GM19467 (cell line): ENCODE measurements at regions not wholly inside any gene's neighbourhood (a gene's known extent, or its start where the extent isn't known, plus 50 kb on each side); places are given as distances from the start of the nearest gene placed in this dataset.
"Not testable (repeated sequence)": the region's sequence is repeated elsewhere in the genome, so short reads cannot be mapped to it uniquely, and the experiment has no call there.

ENCODE experiments used
- ATAC-seq: cut with Tn5 transposase; IDR thresholded peaks from one replicate; pipeline ENCODE4 v1.9.1; 2021; ENCODE audit warnings: mild to moderate bottlenecking, moderate library complexity; ENCODE audit not compliant: unreplicated experiment

DNA sequence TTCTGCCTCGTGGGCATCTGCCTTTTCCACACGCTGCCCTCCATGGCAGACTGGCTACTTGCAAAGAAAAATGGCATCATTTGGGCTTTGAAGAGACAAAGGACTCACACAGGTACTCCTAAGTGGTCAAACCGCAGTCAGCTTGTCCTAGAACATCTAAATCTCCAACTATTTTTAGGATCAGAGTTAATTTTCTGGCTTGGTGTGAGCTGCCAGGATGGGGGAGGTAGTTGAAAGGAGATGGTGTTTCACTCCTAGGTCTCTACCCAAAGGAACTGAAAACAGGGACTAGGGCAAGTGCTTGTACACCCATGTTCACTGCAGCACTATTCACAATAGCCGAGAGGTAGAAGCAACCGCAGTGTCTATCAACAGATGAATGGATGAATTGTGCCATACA lies 107.9 kb upstream of the ATL2 start:
- no peak for ATAC-seq

DNA sequence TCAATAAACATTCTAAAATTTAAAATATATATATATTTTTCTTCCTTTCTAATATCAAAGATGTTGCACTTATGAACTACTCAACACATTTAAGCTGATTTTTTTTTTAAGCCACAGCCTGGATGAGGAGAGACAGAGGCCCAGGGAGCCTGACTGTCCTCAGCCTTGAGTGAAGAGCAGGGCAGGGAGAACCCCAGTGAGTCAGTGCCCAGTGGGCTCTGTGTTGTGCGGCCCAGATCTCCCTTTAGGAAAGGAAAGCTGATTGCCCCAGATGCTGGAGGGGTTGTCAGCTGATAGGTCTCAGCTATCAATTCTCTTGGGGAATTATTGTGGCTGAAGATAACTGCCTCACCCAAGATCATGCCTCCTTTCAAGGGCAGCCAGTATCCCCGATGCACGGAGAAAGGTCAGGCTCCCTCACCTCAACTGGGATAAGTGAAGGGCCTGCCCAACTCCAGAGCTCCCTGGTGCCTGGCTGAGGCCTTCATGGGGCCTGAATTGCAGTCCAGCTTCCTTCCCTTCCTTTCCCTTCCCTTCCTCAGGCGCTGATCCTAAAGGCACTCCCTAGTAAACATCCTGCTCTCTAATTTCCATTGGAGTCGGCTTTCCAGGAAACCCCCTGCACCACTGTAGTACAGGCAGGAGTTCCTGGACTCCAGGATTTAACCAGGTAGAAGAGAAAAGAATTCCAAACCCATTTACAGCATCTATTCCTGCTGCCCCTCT lies 106.9 kb upstream of the ATL2 start:
- ATAC-seq: no peak

DNA sequence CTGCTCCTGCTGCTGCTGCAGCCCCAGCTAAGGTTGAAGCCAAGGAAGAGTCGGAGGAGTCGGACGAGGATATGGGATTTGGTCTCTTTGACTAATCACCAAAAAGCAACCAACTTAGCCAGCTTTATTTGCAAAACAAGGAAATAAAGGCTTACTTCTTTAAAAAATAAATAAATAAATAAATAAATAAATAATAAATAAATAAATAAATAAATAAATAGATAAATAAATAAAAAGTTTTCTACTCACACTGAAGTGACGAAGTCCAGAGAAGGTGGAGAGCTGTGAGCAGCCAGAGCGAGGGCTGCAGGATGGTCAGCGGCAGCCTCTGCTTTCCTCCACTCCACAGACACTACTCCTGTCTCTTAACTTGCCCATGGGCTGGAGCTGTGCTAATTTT lies 105.6 kb upstream of the ATL2 start:
- not testable (repeated sequence) for ATAC-seq

DNA sequence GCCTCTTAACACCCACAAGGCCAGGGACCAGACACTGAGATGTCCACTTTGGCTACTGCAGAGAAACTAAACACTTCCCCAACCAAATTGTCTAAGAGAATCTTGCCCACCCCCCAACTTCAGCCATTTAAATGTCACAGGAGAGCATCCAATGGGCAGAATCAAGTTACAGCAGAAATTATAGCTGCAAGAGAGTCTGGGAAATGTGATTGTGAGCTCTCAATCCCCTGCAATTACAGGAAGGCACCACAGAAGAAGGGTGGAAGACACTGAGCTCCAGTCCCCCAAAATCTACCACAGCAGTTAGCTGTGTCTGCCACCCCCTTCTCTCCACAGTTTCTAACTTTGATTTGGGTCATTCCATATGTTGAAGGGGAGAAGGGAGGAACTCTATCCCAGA lies 103.5 kb upstream of the ATL2 start:
- ATAC-seq: no peak

DNA sequence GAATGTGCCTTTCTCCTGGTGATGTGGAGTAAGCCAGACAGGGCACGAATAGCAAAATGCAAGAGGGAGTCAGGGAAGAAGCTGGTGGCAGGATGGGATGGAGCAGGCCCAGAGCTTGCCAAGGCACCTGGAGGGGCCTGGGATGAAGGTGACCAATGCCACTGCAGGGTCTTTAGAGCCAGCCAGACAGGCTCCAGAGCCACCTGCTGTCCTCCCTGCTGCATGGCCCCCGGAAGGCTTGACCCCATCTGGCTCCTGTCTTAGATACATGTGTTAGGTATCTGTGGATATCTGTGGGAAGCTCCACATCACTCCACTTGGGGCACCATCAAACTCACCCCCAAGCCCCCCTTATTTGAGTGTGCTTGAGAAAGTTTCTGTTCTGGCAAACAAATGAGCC lies 99.9 kb upstream of the ATL2 start:
- ATAC-seq: no peak

DNA sequence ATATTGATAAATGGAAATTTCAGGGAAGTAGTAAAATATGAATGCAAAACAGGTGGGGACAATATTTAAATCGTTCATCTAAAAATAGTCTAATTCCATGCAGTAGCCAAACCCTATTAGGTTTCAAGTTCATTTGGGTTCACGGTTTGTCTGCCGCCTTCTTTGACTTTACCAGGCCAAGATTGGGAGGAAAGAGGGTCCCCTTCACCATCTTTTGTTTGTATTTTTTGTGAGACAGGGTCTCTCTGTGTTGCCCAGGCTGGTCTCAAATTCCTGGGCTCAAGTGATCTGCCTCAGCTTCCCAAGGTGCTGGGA lies 98.5 kb upstream of the ATL2 start:
- no peak for ATAC-seq

DNA sequence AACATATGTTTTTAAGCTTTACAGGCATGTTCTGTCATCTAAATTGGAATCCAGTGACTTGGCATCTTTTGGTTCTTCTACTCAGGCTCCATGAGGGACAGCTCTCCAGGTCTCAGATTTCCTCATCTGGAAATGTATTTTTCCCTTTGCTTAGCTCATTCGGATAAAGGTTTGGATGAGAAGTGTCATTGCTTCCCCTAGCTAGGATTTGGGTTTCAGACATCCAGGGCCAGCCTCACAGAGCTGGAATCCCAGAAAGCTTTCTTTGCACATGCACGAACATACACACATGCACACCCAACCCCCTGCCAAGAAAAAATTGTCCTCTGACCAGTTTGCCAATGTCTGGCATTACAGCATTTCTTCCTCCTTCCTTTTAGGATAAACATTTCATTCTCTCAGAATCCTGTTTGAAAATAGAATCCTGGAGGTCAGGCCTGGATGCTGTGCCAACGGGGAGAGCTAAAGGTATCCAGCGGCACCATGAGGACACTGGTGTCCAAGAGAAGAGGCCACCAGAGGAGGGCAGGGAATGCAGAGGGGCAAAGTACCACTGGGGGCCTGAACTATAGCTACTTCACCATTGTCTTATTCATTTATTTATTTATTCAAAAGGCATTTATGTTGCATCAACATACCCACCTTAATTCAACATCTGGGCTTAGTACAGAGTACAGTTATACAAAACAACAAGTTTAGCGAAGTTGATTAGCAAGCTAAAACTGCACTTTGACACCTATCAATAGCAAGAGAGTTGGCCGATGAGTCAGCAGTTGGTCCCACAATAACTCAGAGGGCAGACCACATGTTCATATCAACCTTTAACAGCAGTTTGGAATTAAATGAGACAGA lies 97.9 kb upstream of the ATL2 start:
- ATAC-seq: no peak

DNA sequence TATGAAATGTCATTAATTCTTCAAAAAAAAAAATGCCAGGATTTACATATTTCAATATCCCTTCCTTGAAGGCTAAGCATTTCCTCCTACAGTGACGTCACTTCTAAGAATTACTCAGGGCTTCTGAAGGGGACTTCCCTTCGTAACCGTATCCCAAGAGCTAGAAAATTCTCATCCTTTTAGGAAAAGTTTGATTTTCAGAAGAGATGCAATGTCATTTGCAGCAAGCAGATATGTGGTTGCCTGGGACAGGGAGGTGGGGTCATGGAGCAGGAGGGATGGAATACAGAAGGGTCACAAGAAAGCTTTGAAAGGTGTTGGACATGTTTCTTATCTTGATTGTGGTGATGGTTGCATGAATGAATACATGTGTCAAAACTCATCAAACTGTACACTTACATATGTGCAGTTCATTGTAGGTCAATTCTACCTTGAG lies 97.0 kb upstream of the ATL2 start:
- no peak for ATAC-seq

DNA sequence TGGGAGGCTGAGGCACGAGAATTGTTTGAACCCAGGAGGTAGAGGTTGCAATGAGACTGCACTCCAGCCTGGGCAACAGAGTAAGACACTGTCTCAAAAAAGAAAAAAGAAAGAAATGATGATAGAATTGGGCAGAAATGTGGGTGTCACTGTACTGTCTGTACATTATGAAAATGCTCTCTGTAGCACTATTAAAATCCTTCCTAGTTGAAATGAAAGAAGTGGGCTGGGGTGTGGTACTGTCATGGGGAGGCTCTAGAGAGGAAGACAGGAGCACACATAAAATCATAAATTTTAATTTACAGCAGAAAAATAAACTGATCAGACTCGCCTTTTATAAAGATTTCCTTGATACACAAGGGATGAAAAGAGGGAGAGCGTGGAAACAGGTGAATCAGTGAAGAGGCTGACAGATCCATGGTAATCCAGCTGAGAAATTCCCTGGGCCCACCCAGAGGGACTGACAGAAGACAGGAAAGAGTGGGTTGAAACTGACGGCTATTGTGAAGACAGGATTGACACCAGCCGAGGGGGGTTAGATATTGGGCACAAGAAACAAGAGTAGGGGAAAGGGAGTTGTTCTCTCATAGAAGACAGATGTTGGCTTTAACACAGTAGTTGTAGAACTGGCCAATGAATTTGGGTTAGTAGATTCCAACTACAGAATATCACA lies 96.4 kb upstream of the ATL2 start:
- no peak for ATAC-seq

DNA sequence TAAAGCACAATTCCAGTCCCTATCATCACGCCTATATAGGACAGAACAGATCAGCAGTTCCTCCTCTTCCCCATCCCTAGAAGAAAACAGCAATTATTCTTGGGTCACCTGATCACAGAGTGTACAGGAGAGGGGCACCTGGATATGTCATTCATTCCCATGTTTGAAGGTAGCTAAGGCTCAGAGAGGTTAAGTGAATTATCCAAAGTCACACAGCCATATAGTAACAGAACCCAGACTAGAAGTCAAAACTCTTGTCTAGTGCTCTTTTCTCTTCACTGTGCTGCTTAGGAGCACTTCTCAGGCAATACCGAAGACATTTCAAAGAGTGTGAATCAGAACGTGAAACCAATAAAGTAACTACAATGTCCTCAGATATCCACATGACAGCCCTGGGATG lies 93.0 kb upstream of the ATL2 start:
- ATAC-seq: no peak

DNA sequence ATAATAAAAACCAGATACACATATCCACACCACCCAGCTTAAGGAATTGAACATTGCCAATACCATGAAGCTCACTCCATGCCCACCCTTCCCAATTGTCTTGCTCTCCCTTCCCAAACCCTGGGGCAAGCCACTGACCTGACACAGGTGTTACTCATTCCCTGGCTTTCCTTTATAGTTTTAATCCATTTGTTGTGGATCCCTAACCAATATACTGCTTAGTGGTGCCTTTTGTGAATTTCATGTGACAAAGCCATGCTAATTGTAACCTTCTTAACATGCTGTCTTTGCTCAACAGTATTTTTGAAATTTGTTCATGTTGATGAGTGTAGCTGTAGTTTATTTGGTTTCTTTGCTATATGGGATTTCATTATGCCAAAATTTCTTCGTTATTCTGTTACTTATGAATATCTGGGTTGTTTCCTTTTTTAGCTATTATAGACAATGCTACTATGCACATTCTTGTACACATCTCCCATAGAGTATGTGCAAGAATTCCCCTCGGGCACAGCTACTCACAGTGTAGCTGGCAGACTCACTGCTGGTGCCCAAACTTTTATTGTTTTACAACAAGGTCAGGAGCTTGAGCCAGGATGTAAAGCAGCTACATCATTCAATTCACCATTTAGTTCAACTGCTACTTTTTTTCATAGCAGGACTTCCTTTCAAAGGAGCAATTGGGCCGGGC lies 90.8 kb upstream of the ATL2 start:
- no peak for ATAC-seq

DNA sequence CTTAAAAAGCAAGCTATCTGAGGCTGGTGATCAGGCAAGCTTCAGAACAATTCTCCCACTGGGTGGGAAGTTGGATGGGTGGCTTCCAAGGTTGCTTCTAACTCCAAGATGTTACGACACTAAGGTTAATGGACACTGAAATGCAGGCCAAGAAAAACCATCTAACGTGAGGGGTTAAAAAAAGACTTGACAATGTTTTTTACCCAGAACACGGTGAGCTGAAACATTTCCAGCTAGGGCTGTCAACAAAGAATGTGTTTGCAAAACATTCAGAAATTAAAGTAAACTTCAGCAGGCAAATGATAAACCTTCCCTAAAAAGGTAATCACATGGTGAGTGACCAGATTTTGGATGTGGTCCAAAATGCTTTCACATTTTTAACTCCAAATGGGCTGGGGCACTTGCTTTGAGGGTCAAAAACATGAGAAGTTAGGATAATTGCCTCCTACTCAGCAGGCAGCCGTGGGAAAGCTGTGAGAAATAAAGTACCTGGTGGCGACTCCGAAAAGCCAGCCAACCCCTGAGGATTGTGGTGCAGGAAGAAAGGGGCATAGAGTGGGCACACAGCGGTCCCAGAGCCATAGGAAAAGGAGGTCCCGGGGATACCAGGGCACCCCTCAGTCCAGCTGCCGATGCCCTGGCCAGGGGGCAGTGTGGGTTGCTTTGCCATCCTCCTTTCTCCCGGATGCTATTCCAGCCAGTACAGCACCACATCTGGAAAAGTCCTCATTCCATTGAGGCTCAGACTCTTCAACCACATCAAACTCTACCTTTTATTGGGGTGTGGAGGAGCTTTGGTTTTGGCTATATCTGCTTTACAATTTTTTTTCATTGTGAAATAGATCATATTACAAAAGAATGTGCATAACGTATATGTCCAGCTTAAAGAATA lies 90.0 kb upstream of the ATL2 start:
- ATAC-seq: no peak

DNA sequence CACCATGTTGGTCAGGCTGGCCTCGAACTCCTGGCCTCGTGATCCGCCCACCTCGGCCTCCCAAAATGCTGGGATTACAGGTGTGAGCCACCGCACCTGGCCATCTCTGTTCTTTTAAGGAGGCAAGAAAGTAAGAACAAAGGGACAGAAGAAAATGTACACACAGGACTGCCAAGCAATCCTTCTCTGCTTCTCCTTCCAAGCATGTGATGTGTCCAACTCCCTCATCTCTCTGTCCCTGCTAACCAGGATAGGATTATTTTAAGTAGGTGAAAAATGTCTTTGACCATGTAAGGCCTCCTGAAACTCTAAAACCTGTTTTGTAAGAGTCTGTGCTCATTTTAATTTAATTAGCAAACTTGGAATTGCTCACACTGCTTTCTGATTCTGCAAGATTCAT lies 89.3 kb upstream of the ATL2 start:
- ATAC-seq: no peak

DNA sequence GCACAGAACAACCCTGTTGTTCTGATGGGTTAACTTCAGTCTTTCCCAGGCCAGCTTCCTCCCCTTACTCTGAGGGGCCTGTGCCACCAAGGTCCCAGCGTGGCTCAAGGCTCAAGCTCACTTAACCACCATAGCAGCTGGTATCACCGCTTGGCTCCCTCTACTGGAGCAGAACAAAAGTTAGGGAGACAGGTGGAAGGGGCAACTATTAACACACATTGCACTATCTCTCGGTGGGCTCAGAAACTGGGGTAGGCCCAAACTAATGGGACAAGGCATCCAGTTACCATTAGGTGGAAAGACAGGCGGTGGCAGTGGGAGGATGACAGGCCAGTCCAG lies 88.7 kb upstream of the ATL2 start:
- no peak for ATAC-seq

DNA sequence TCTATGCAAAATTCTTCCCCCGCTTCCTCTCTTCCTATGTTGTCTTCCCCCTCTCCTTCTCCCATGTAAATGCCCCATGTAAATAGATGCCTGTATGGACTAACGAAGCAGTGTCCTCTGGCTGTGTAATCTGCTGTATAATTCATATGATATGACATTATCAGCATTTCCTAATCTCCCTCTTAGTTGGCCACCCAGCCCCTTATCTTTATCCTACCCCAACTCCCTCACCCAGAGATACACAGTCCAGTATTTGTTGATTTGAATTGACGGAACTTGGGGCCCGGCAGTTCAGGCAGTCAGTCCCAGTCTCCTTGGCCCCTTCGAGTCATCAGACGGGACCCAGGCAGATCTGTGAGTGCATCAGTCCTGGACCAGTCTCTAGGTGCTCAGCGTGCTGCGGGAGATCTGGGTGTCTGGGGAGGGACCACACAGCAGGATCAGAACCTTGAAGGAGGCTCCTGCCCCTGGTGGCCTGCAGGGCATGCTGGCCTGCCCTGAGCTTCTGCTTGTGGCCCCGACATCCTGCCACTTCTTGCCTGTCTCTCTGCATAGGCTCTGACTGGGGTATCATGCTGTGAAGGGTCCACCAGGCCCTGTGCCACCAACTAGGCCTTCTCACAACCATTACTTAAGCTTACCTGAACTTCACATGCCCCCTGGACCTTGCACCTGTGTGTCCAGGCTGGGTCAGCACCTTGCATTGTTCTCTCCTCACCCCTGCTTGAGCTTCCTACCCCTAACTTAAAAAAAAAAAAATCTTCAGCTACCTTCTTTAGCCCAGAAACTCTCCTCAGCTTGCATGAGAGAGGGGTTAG lies 88.1 kb upstream of the ATL2 start:
- no peak for ATAC-seq

DNA sequence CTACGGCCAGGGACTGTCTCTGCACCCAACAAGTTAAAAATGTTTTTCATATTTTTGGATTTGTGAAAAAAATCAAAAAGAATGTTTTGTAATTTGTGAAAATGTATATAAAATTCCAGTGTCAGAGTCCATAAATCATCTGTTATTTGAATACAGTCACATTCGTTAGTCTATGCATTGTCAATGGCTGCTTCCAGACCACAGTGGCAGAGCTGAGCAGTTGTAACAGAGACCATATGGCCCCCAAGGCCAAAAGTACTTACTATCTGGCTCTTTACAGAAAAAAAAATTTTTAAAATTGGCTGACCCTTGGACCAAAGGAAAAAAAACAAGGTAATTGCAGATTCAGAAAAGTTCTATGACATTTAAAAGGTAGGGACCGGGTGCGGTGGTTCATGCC lies 86.7 kb upstream of the ATL2 start:
- ATAC-seq: no peak

DNA sequence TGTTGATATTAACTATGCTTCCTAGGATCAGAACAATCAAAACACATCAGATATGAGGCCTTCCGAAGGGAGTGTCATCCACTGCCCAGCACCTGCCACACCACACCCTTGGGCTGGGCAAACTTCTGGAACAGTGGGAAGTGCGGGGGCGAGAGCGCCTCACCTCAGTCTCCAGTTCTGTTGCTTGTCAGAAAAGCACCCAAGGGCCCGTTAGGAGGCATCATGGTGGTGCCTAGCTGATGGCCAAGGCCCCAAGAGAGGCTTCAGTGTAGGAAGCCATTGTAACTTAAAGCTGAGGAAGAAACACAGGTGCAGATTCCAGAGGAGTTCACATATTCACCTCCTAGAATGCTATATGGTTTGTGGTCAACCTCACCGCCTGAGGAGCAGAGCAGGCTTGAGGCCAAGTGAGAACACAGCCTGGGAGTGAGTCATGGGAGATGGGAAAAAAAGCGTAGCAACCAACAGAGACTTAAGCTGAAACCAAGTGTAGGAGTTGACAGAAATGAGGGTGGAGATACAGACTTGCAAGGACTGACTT lies 85.1 kb upstream of the ATL2 start:
- ATAC-seq: no peak

DNA sequence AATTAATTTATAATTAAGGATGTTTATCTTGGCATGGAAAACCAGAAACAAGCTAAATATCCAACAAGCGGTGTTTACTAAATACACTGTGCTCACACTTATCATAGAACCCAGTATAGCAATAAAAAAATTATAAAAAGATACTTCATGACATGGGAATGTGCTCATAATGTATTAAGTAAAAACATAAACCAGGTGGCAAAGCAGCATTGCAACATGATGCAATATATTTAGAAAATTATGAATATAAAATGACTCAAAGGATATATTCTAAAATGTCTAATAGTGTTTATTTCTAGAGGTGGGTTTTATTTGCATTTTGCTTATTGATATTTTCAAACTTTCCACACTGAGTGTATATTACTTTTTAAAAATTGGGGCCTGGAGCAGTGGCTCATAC lies 84.4 kb upstream of the ATL2 start:
- no peak for ATAC-seq

DNA sequence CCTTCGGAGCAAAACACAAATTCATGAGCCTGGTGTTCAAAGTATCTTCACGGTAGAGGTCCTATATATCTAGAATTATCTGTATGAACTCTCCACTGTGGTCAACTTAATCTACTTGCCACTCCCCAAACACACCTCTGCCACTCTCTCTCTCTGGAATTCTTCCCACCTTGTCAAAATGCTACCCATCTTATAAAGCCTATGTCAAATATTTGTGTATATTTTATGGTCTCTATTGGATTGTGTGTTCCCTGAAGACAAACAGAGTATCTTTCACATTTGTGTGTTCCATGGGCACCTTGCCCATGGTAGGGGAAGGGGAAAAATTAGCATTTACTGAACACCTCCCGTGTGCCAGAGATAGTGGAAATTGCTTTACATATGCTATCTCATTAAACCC lies 83.2 kb upstream of the ATL2 start:
- ATAC-seq: no peak

DNA sequence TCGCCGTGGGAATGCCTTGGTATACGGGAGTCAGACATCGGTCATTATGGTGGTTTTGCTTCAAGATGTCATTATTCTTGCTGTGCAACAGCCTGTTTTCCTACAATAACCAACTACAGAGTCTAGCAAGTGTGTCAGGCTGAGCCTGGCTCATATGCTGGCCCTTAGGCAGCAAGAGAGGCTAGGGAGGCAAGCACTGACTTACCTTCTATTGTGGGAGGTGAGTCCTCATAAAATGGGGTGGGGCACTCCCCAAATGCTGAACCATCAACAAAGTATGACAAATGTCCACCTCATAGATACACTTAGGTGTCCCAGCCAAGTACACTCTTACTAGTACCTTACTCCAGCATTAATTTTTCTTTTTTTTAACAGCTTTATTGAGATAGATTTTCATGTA lies 77.0 kb upstream of the ATL2 start:
- no peak for ATAC-seq
